Suprapubic skin (tissue), 4 donors: ENCODE measurements at regions not wholly inside any gene's neighbourhood (a gene's known extent, or its start where the extent isn't known, plus 50 kb on each side); places are given as distances from the start of the nearest gene placed in this dataset.

Experiments
- EP300 ChIP-seq: sonication (generic); formaldehyde crosslinking; IDR thresholded peaks from one replicate; pipeline ENCODE4 v1.6.1; 2017; ENCODE audit warnings: antibody characterized with exemption
- POLR2A ChIP-seq, 2 donors: fragments of 450-650 bp; IDR thresholded peaks; one replicate each; pipeline ENCODE4 v1.6.1; 2017; ENCODE audit warnings: antibody characterized with exemption in 2 of 2, mild to moderate bottlenecking in 2 of 2, moderate library complexity in 2 of 2
- POLR2AphosphoS5 ChIP-seq, 3 donors: sonication (generic); formaldehyde crosslinking; IDR thresholded peaks; one replicate each; pipeline ENCODE4 v1.6.1; 2017; ENCODE audit warnings: antibody characterized with exemption in 3 of 3
- TF ChIP-seq, protein P1 (sequence below), 2 donors: fragments of 200-600 bp in 1 of 2; fragments of 450-650 bp in 1 of 2; sonication (generic) in 1 of 2; IDR thresholded peaks; one replicate each; pipeline ENCODE4 v1.5.1; 2016 to 2019; ENCODE audit warnings: antibody characterized with exemption in 2 of 2, mild to moderate bottlenecking in 1 of 2, moderate library complexity in 1 of 2

DNA sequence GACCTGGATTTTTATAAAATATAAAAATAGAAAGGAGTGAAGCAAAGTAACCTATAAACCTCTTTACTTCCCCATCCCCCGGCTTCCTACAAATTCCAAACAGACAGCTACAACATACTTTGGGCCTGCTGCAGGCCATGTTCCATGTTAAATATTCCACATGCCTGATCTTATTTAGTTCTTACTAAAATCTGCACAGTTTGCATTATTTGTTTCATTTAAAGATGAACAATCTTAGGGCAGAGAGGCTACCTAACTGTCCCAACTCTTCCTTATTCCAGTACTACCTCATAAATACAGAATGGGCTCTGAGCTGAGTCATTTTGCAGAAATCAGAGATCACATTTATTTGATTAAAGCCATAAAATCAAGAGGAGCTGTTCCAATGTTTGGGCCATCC, 665.0 kb downstream of the PDCD6IP start:
- TF ChIP-seq, protein P1, sequence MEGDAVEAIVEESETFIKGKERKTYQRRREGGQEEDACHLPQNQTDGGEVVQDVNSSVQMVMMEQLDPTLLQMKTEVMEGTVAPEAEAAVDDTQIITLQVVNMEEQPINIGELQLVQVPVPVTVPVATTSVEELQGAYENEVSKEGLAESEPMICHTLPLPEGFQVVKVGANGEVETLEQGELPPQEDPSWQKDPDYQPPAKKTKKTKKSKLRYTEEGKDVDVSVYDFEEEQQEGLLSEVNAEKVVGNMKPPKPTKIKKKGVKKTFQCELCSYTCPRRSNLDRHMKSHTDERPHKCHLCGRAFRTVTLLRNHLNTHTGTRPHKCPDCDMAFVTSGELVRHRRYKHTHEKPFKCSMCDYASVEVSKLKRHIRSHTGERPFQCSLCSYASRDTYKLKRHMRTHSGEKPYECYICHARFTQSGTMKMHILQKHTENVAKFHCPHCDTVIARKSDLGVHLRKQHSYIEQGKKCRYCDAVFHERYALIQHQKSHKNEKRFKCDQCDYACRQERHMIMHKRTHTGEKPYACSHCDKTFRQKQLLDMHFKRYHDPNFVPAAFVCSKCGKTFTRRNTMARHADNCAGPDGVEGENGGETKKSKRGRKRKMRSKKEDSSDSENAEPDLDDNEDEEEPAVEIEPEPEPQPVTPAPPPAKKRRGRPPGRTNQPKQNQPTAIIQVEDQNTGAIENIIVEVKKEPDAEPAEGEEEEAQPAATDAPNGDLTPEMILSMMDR (IDR thresholded peaks at IDR 0.05) = no peak
- TF ChIP-seq POLR2A (IDR thresholded peaks at IDR 0.05) (no peak), EP300 (no peak), POLR2AphosphoS5 (IDR thresholded peaks at IDR 0.05) (no peak)
